Astrocyte of the spinal cord (primary cell): ENCODE measurements at regions not wholly inside any gene's neighbourhood (a gene's known extent, or its start where the extent isn't known, plus 50 kb on each side); places are given as distances from the start of the nearest gene placed in this dataset.

ENCODE experiments used
- DNase-seq: peaks from one replicate; pipeline ENCODE4 v3.0.0; 2011; ENCODE audit warnings: low read depth, low spot score
- H3K4me3 ChIP-seq: 2 replicates; pipeline ENCODE4 v1.5.1; 2011; ENCODE audit warnings: low read depth, mild to moderate bottlenecking, low read length, moderate library complexity
- in situ Hi-C: cut with HindIII; loops from 2 replicates; pipeline ENCODE4 v1.10.0; 2017; ENCODE audit warnings: low sequenced_read_pairs
- TF ChIP-seq, protein P1 (sequence below): IDR thresholded peaks from 2 replicates; pipeline ENCODE4 v1.5.1; 2012; ENCODE audit warnings: low read depth, mild to moderate bottlenecking, low read length, inconsistent platforms

DNA sequence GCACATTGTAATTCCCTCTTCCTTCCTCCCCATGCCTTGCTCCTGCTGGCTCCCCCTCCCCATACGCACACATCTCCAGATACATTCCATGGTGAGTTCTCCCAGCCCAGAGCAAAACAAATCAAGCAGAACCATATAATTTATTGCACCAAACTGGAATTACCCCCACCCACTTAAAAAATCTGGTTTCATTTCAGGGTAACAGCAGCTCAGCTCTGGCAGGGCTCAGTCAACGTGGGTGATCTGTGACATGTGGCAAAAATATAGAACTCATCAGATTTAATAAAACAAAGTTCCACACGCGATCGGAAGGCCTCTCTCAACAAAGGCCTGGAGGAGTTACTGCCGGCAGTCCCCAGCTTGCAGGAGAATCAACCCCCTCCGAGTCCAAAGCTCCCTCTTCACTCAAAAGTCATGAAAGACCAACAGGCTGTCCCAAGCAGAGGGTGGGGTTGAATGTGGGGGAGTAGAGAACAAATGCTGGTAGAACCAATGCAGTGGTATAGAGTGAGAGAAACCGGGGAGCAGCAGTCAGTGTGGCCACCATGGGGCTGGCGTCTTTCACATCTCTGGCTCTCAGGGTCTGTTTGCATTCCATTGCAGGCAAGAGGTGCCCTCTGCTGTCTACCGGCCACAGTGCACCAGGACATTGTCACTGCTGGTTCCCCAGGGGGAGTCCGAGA is 323.3 kb upstream of the NT5E start:
- no peak overlapping the region for H3K4me3 ChIP-seq
- TF ChIP-seq, protein P1, sequence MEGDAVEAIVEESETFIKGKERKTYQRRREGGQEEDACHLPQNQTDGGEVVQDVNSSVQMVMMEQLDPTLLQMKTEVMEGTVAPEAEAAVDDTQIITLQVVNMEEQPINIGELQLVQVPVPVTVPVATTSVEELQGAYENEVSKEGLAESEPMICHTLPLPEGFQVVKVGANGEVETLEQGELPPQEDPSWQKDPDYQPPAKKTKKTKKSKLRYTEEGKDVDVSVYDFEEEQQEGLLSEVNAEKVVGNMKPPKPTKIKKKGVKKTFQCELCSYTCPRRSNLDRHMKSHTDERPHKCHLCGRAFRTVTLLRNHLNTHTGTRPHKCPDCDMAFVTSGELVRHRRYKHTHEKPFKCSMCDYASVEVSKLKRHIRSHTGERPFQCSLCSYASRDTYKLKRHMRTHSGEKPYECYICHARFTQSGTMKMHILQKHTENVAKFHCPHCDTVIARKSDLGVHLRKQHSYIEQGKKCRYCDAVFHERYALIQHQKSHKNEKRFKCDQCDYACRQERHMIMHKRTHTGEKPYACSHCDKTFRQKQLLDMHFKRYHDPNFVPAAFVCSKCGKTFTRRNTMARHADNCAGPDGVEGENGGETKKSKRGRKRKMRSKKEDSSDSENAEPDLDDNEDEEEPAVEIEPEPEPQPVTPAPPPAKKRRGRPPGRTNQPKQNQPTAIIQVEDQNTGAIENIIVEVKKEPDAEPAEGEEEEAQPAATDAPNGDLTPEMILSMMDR = peak; percentile 82
- peak; percentile 59 for DNase-seq
- in situ Hi-C loops = no loop called here

GRCh38 chr6:85125526-85125925 is 324.4 kb upstream of the NT5E start:
- in situ Hi-C loops = no loop called here

GRCh38 chr6:85124472-85125354 is 325.2 kb upstream of the NT5E start:
- DNase-seq = peak; percentile 84
- TF ChIP-seq, protein P1 = no peak
- no peak overlapping the region for H3K4me3 ChIP-seq

More at GRCh38 chr6:85125526-85125925, 324.4 kb upstream of the NT5E start:
- peak; percentile 43 for DNase-seq
- H3K4me3 ChIP-seq = no peak overlapping the region
- TF ChIP-seq, protein P1 = no peak

DNA sequence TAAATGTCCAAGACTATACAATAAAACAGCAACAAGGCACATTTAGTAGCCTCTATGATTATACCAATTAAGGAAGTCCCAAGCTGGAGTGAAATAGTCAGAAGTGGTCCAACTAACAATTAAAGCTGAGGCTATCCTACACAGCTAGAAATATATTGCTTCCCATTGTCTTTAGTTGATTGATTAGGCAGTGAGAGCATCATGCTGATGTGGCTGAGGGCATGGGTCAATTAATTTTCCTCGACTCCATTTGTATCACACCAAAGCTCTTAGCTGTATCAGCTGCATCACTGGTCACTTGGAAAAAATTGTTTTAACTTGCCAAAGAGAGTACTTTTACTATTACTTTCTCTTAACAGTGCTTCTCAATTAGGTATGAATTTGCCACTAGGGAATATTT is 328.7 kb upstream of the NT5E start:
- no peak overlapping the region for H3K4me3 ChIP-seq
- in situ Hi-C loops = no loop called here
- TF ChIP-seq, protein P1 = no peak
- DNase-seq = no peak

More at GRCh38 chr6:85124472-85125354, 325.2 kb upstream of the NT5E start:
- in situ Hi-C loops = no loop called here

DNA sequence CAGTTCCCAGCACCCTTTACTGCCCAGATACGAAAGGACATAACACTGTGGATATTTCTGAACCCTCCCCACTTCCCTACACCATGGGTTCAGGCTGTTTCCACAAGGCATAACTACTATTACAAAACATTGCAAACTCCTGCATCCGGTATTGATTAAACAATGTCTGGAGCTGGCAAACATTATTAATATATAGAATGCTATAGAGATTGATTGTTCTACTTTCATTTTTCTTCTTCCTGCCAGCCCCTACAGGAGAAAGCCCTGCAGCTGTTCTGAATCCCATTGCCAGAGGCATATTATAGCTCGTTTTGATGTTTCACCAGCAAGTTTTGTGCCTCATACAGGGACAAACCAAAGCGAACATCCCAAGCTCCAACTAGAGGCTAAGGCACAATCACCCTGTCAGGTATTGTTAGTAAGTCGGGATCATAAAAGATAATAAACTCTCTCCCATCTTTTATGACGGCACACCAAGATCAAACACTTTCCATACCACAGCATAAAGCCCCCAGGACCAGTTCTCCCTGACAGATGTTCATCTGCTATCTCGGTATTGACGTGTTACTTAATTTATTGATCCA is 331.1 kb upstream of the NT5E start:
- H3K4me3 ChIP-seq = no peak overlapping the region
- no peak for DNase-seq
- in situ Hi-C loops = no loop called here
- TF ChIP-seq, protein P1 = no peak

DNA sequence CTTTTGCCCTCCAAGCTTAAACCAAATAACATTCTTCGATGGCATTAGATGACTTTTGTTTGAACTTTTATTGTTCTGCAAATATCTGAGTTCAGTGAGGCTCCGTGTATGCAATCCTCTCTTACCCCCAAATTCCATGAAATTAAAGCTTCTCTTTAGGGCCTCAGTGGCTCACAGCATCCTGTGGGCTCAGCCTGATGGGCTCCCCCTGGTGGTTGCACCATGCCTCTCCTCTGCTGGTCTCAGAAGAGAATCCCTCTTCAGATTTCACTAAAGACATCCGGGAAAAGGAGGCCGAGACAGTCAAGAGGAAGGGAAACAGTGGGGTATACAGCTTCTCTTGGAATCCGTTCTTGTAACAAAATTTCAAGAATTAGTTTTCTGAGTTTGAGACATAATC is 331.6 kb upstream of the NT5E start:
- in situ Hi-C loops = no loop called here
- TF ChIP-seq, protein P1 = peak; percentile 17
- no peak overlapping the region for H3K4me3 ChIP-seq
- DNase-seq = no peak
